Subcutaneous abdominal adipose tissue (tissue), 5 donors: ENCODE measurements at regions not wholly inside any gene's neighbourhood (a gene's known extent, or its start where the extent isn't known, plus 50 kb on each side); places are given as distances from the start of the nearest gene placed in this dataset.

ENCODE experiments used
- H3K27ac ChIP-seq: one replicate; pipeline ENCODE4 v1.7.0; 2013; ENCODE audit warnings: low read depth, mild to moderate bottlenecking, inconsistent platforms, low read length, moderate library complexity
- H3K27me3 ChIP-seq, 5 donors: one replicate each; pipeline ENCODE4 v1.7.0; 2013; ENCODE audit warnings: low read length in 5 of 5, inconsistent platforms in 1 of 5; ENCODE audit not compliant: control insufficient read depth in 5 of 5, insufficient read depth in 4 of 5
- H3K36me3 ChIP-seq, 5 donors: one replicate each; pipeline ENCODE4 v1.7.0; 2013; ENCODE audit warnings: low read length in 5 of 5; ENCODE audit not compliant: control insufficient read depth in 5 of 5, insufficient read depth in 5 of 5
- H3K4me1 ChIP-seq, 5 donors: one replicate each; pipeline ENCODE4 v1.7.0; 2013; ENCODE audit warnings: low read length in 5 of 5, mild to moderate bottlenecking in 3 of 5, moderate library complexity in 1 of 5; ENCODE audit not compliant: control insufficient read depth in 5 of 5, insufficient read depth in 5 of 5
- H3K4me3 ChIP-seq, 5 donors: one replicate each; pipeline ENCODE4 v1.7.0; 2013; ENCODE audit warnings: low read length in 5 of 5, low read depth in 1 of 5
- H3K9ac ChIP-seq, 5 donors: one replicate each; pipeline ENCODE4 v1.7.0; 2013; ENCODE audit warnings: low read length in 5 of 5, mild to moderate bottlenecking in 4 of 5, moderate library complexity in 3 of 5
- H3K9me3 ChIP-seq, 5 donors: one replicate each; pipeline ENCODE4 v1.7.0; 2013; ENCODE audit warnings: low read length in 5 of 5; ENCODE audit not compliant: control insufficient read depth in 5 of 5
- donor health status: healthy.
- donor health status: healthy.
- donor health status: healthy.
- donor health status: healthy.
- donor health status: healthy.

DNA sequence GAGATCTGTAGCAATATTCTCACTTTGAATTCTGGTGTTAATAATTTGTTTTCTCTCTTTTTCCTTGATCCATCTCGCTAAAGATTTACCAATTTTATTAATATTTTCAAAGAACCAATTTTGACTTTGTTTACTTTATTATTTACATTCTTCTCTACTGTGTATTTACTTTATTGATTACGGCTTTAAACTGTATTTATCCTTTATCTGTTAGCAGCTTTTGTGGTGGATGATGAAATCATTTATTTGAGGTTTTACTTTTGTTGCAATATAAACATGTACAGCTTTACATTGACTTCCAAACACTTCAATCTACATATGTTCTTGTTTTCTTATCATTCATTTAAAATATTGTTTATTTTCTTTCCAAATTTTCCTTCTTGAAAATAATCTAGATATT is 719.9 kb downstream of the ADCYAP1 start:
- Histone ChIP-seq H3K27me3 (no peaks in the 10 kb centered on the region), H3K4me3 (no peak overlapping the region), H3K36me3 (no peaks in the 10 kb centered on the region), H3K27ac (no peak overlapping the region), H3K9me3 (no peaks in the 10 kb centered on the region), H3K9ac (no peak overlapping the region), H3K4me1 (no peaks in the 10 kb centered on the region)

GRCh38 chr18:1627494-1627893 is 722.8 kb downstream of the ADCYAP1 start:
- no peak overlapping the region for H3K4me3 ChIP-seq
- no peaks in the 10 kb centered on the region for H3K36me3 ChIP-seq
- no peak overlapping the region for H3K9ac ChIP-seq
- H3K9me3 ChIP-seq, result peaks cover 0 to 3% (median 0%) of the 10 kb centered on the region in 5 donors
- no peak overlapping the region for H3K27ac ChIP-seq
- no peaks in the 10 kb centered on the region for H3K27me3 ChIP-seq
- H3K4me1 ChIP-seq, result no peaks in the 10 kb centered on the region

- H3K9me3 ChIP-seq, result no peaks in the 10 kb centered on the region
- no peaks in the 10 kb centered on the region for H3K36me3 ChIP-seq
- H3K27me3 ChIP-seq, result no peaks in the 10 kb centered on the region
- no peak overlapping the region for H3K9ac ChIP-seq
- no peaks in the 10 kb centered on the region for H3K4me1 ChIP-seq
- H3K4me3 ChIP-seq, result no peak overlapping the region
- no peak overlapping the region for H3K27ac ChIP-seq
These were observed 744.0 kb downstream of the ADCYAP1 start for GRCh38 chr18:1648712-1649111.

DNA sequence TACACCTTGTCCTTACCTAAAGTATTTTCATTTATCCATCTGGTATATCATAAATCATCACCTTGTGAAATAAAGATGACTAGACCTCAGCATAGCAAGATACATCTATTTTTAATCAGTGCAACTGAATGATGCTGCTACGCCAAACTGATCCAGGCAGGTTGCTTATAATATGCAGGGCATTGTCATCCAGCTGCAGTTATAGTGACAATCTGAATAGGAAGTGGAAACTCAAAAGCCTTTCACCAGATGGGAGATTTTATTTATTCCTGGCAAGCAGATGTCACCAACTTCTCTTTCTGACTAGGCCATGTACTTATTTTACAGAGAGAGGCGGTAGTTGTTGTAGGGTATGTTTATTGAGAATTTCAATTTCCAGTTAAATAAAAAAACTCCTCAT is 747.3 kb downstream of the ADCYAP1 start:
- Histone ChIP-seq H3K36me3 (no peaks in the 10 kb centered on the region), H3K27ac (no peak overlapping the region), H3K4me1 (no peaks in the 10 kb centered on the region), H3K27me3 (no peaks in the 10 kb centered on the region), H3K9me3 (no peaks in the 10 kb centered on the region), H3K4me3 (no peak overlapping the region), H3K9ac (no peak overlapping the region)

GRCh38 chr18:1653873-1654272 is 749.2 kb downstream of the ADCYAP1 start:
- Histone ChIP-seq H3K4me1 (no peaks in the 10 kb centered on the region), H3K9ac (no peak overlapping the region), H3K27me3 (no peaks in the 10 kb centered on the region), H3K9me3 (no peaks in the 10 kb centered on the region), H3K27ac (no peak overlapping the region), H3K36me3 (no peaks in the 10 kb centered on the region), H3K4me3 (no peak overlapping the region)

GRCh38 chr18:1657876-1658275 is 753.2 kb downstream of the ADCYAP1 start:
- Histone ChIP-seq H3K27me3 (no peaks in the 10 kb centered on the region), H3K9me3 (no peaks in the 10 kb centered on the region), H3K36me3 (no peaks in the 10 kb centered on the region), H3K4me1 (no peaks in the 10 kb centered on the region), H3K27ac (no peak overlapping the region), H3K4me3 (no peak overlapping the region), H3K9ac (no peak overlapping the region)

DNA sequence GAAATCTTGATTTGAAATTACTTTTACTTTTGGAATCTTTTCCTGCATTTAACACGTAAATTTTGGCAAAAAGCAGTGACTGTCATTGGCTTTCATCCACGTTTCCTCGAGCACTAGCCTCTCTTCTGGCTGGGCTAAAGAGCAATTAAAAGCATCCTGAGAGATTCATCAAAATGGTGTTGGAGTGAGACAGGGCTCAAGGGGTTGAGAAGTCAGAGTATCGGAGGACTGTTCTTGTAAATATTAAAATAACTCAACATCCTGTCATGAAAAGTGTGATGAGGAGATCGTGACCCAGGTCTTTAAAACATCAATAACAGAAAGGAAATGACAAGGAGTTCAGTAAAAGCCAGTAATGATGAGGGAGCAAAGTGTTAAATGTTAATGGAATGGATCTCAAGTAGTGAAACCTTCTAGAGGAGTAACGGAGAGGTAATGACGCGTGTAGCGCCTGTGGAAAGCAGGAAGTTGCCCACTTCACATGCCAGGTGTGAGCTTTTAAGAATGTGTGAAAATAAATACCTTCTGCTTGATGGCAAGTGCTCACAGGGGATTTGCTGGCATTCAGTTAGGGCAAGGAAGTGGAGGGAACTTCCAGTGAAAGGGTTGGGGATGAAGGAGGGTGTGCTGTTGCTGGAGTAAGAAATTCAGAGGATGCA is 754.4 kb downstream of the ADCYAP1 start:
- no peak overlapping the region for H3K9ac ChIP-seq
- no peaks in the 10 kb centered on the region for H3K9me3 ChIP-seq
- H3K27me3 ChIP-seq, result no peaks in the 10 kb centered on the region
- H3K36me3 ChIP-seq, result no peaks in the 10 kb centered on the region
- H3K27ac ChIP-seq, result no peak overlapping the region
- no peak overlapping the region for H3K4me3 ChIP-seq
- no peaks in the 10 kb centered on the region for H3K4me1 ChIP-seq

GRCh38 chr18:1663879-1664705 is 759.4 kb downstream of the ADCYAP1 start:
- Histone ChIP-seq H3K4me3 (no peak overlapping the region), H3K36me3 (no peaks in the 10 kb centered on the region), H3K27ac (no peak overlapping the region), H3K9ac (no peak overlapping the region), H3K9me3 (no peaks in the 10 kb centered on the region), H3K4me1 (no peaks in the 10 kb centered on the region), H3K27me3 (no peaks in the 10 kb centered on the region)

DNA sequence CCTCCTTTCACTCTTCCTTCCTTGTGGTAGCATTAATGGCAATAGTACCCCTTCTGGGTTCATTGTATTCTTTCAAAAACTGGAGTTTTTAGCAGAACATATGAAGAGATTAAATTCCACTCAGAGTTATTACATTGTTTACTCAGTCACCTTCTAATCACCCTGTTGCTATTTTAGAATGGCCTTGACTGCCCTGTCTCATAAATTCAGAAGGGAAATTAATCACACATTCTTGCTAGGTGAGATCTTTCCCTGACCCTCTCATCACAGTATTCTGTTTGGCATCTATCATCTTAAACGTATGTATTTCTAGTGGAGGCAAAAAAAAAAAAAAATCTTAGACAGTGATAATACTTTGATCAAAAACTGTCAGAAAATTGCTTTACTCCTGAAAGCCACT is 760.4 kb downstream of the ADCYAP1 start:
- H3K36me3 ChIP-seq, result no peaks in the 10 kb centered on the region
- no peaks in the 10 kb centered on the region for H3K4me1 ChIP-seq
- H3K9me3 ChIP-seq, result no peaks in the 10 kb centered on the region
- no peak overlapping the region for H3K27ac ChIP-seq
- no peak overlapping the region for H3K4me3 ChIP-seq
- no peaks in the 10 kb centered on the region for H3K27me3 ChIP-seq
- H3K9ac ChIP-seq, result no peak overlapping the region

GRCh38 chr18:1668279-1668678 is 763.6 kb downstream of the ADCYAP1 start:
- H3K9me3 ChIP-seq, result peaks cover 0 to 5% (median 2%) of the 10 kb centered on the region in 5 donors
- H3K36me3 ChIP-seq, result no peaks in the 10 kb centered on the region
- no peaks in the 10 kb centered on the region for H3K4me1 ChIP-seq
- no peak overlapping the region for H3K27ac ChIP-seq
- no peak overlapping the region for H3K4me3 ChIP-seq
- no peak overlapping the region for H3K9ac ChIP-seq
- H3K27me3 ChIP-seq, result no peaks in the 10 kb centered on the region
